OCI-LY1 (cell line): ENCODE measurements at regions not wholly inside any gene's neighbourhood (a gene's known extent, or its start where the extent isn't known, plus 50 kb on each side); places are given as distances from the start of the nearest gene placed in this dataset.

Experiments used
- CTCF ChIP-seq: fragments of 200-600 bp; sonication (generic), shearing (Covaris generic); IDR thresholded peaks from 2 replicates; pipeline ENCODE4 v1.5.1; 2017; ENCODE audit warnings: mild to moderate bottlenecking, antibody characterized with exemption, low read length, moderate library complexity, mixed read lengths
- EZH2 ChIP-seq: fragments of 200-600 bp; sonication (generic), shearing (Covaris generic); IDR thresholded peaks from 2 replicates; pipeline ENCODE4 v1.8.0; 2017; ENCODE audit warnings: borderline replicate concordance, mixed run types, mild to moderate bottlenecking, antibody characterized with exemption, low read length, moderate library complexity, mixed read lengths

DNA sequence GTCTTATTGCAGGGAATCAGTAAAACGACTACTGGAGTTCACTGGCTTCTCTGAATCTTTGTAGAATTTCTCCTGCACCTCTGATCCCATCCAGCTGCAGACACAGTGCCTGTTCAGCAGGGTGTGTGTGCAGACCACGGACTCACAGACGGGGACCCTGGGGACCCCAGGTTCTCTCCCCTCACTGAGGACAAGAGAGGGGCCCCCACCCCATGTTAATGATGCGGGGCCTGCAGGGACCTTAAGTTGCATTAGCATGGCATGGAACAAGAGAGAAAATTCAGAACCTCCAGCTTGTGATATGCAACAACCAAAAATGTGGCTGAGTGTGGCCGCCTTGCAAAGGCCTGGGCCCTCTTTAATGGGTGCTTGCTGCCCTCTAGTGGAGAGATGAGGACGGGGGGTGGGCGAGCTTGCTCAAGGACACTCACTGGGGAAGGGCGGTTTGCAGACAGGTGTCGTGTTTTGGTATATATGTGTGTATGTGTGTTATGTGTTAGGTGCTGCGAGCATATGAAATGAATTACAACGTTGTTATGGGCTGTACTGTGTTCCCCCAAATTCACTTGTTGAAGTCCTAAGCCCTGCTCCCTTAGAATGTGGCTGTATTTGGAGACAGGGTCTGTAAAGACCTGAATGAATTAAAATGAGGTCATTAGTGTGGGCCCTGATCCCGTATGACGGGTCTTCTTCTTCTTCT is 84.4 kb upstream of the SEPTIN5 start:
- TF ChIP-seq CTCF (peak; percentile 97), EZH2 (no peak)
